GM21381 (cell line): ENCODE measurements at regions not wholly inside any gene's neighbourhood (a gene's known extent, or its start where the extent isn't known, plus 50 kb on each side); places are given as distances from the start of the nearest gene placed in this dataset.
A peak's percentile ranks its signal among the peaks of the same experiment; 100 is the strongest.

Experiments
- ATAC-seq: cut with Tn5 transposase; IDR thresholded peaks from one replicate; pipeline ENCODE4 v1.9.1; 2021; ENCODE audit warnings: mild to moderate bottlenecking, moderate library complexity; ENCODE audit not compliant: unreplicated experiment

- ATAC-seq: no peak
These were observed 185.8 kb downstream of the PCSK1 start for GRCh38 chr5:96247097-96247701.

- ATAC-seq: no peak
These were observed 187.6 kb downstream of the PCSK1 start for GRCh38 chr5:96245140-96246091.

- no peak for ATAC-seq
These were observed 188.4 kb downstream of the PCSK1 start for GRCh38 chr5:96244696-96245095.

- no peak for ATAC-seq
These were observed 189.2 kb downstream of the PCSK1 start for GRCh38 chr5:96243862-96244261.

GRCh38 chr5:96243203-96243602 lies 189.8 kb downstream of the PCSK1 start:
- ATAC-seq: no peak

- ATAC-seq: no peak
These were observed 190.5 kb downstream of the PCSK1 start for GRCh38 chr5:96242571-96242970.

- no peak for ATAC-seq
These were observed 196.2 kb downstream of the PCSK1 start for GRCh38 chr5:96236831-96237230.

GRCh38 chr5:96236051-96236450 lies 197.0 kb downstream of the PCSK1 start:
- no peak for ATAC-seq

GRCh38 chr5:96235008-96235910 lies 197.8 kb downstream of the PCSK1 start:
- ATAC-seq: no peak

GRCh38 chr5:96232602-96233001 lies 200.4 kb downstream of the PCSK1 start:
- ATAC-seq: no peak

GRCh38 chr5:96229188-96229587 lies 203.9 kb downstream of the PCSK1 start:
- no peak for ATAC-seq

GRCh38 chr5:96228408-96228807 lies 204.6 kb downstream of the PCSK1 start:
- no peak for ATAC-seq

GRCh38 chr5:96227957-96228356 lies 205.1 kb downstream of the PCSK1 start:
- ATAC-seq: no peak

- ATAC-seq: no peak
These were observed 206.0 kb downstream of the PCSK1 start for GRCh38 chr5:96226941-96227552.

GRCh38 chr5:96222129-96222528 lies 210.9 kb downstream of the PCSK1 start:
- no peak for ATAC-seq

GRCh38 chr5:96220610-96221390 lies 212.2 kb downstream of the PCSK1 start:
- ATAC-seq: peak; percentile 54

GRCh38 chr5:96219580-96220281 lies 213.3 kb downstream of the PCSK1 start:
- no peak for ATAC-seq

GRCh38 chr5:96218653-96219052 lies 214.4 kb downstream of the PCSK1 start:
- no peak for ATAC-seq

GRCh38 chr5:96214442-96215197 lies 218.4 kb downstream of the PCSK1 start:
- ATAC-seq: no peak
